ENCODE measurements at regions not wholly inside any gene's neighbourhood (a gene's known extent, or its start where the extent isn't known, plus 50 kb on each side); places are given as distances from the start of the nearest gene placed in this dataset.

- Histone ChIP-seq H3K9me3 (ENCODE audit: control insufficient read depth in 1 of 2, insufficient read depth in 1 of 2, low read depth in 1 of 2, low read length in 2 of 2) (no peaks in the 10 kb centered on the region), H3K9me2 (ENCODE audit: insufficient read depth) (no peaks in the 10 kb centered on the region), H3K4me3 (replicated peaks in 1 of 2; ENCODE audit: low read depth in 1 of 2, low read length in 2 of 2) (no peak overlapping the region), H2AFZ (ENCODE audit: low read depth, low read length, poor library complexity, severe bottlenecking) (no peak overlapping the region), H3K9ac (ENCODE audit: low read length) (no peak overlapping the region), H3K4me2 (ENCODE audit: low read length) (no peak overlapping the region), H3K36me3 (ENCODE audit: control insufficient read depth in 1 of 2, insufficient read depth in 2 of 2, low read length in 2 of 2) (no peaks in the 10 kb centered on the region), H3K27me3 (ENCODE audit: insufficient read depth, low read length) (no peaks in the 10 kb centered on the region), H4K20me1 (ENCODE audit: insufficient read depth) (no peaks in the 10 kb centered on the region), H3K79me2 (ENCODE audit: insufficient read depth, low read length) (no peaks in the 10 kb centered on the region), H3K27ac (ENCODE audit: low read depth, low read length) (no peak overlapping the region), H3K4me1 (ENCODE audit: control insufficient read depth in 1 of 2, insufficient read depth in 2 of 2, low read length in 2 of 2) (no peaks in the 10 kb centered on the region)
- no TSS peak for BruUV-seq (replicated peaks)
- ATAC-seq: no peak
- RAD21 ChIA-PET (ENCODE audit: low non-redundant PET in 1 of 2, low total read pairs in 2 of 2, uncharacterized antibody in 2 of 2, unreplicated experiment in 2 of 2): no interaction called here
- DNase-seq (ENCODE audit: low read depth, low spot score): no peak
- CTCF ChIA-PET: no interaction called here
- POLR2A ChIA-PET: no interaction called here
- intact Hi-C loops (cut with micrococcal nuclease): no loop called here
- no peak for TF ChIP-seq RAD21 (IDR thresholded peaks at IDR 0.05; ENCODE audit: low read depth)
- no peak for TF ChIP-seq ELF1 (IDR thresholded peaks at IDR 0.05; ENCODE audit: borderline replicate concordance, low read depth)
- TF ChIP-seq REST (IDR thresholded peaks at IDR 0.05; ENCODE audit: low read depth): no peak
- TF ChIP-seq TCF7L2 (IDR thresholded peaks at IDR 0.05; ENCODE audit: borderline replicate concordance, extremely low read depth, insufficient read depth, insufficient read length): no peak
- no peak for TF ChIP-seq POLR2AphosphoS5 (IDR thresholded peaks at IDR 0.05; ENCODE audit: low read depth, low read length)
Observed at GRCh38 chr4:137393044-137393443, 139.2 kb downstream of the PCDH18 start.

- CTCF ChIA-PET: no interaction called here
- BruUV-seq (replicated peaks): no TSS peak
Observed at GRCh38 chr4:137390707-137391106, 141.6 kb downstream of the PCDH18 start.

More at GRCh38 chr4:137390707-137391106, 141.6 kb downstream of the PCDH18 start:
- Histone ChIP-seq H3K9ac (ENCODE audit: low read length) (no peak overlapping the region), H3K27ac (ENCODE audit: low read depth, low read length) (no peak overlapping the region), H3K36me3 (ENCODE audit: control insufficient read depth in 1 of 2, insufficient read depth in 2 of 2, low read length in 2 of 2) (no peaks in the 10 kb centered on the region), H3K4me1 (ENCODE audit: control insufficient read depth in 1 of 2, insufficient read depth in 2 of 2, low read length in 2 of 2) (no peaks in the 10 kb centered on the region), H3K4me2 (ENCODE audit: low read length) (no peak overlapping the region), H4K20me1 (ENCODE audit: insufficient read depth) (no peaks in the 10 kb centered on the region), H3K9me3 (ENCODE audit: control insufficient read depth in 1 of 2, insufficient read depth in 1 of 2, low read depth in 1 of 2, low read length in 2 of 2) (no peaks in the 10 kb centered on the region), H3K27me3 (ENCODE audit: insufficient read depth, low read length) (no peaks in the 10 kb centered on the region), H2AFZ (ENCODE audit: low read depth, low read length, poor library complexity, severe bottlenecking) (no peak overlapping the region), H3K79me2 (ENCODE audit: insufficient read depth, low read length) (no peaks in the 10 kb centered on the region), H3K9me2 (ENCODE audit: insufficient read depth) (no peaks in the 10 kb centered on the region), H3K4me3 (replicated peaks in 1 of 2; ENCODE audit: low read depth in 1 of 2, low read length in 2 of 2) (no peak overlapping the region)
- DNase-seq (ENCODE audit: low read depth, low spot score) (no peak), ATAC-seq (no peak)
- RAD21 ChIA-PET (ENCODE audit: low non-redundant PET in 1 of 2, low total read pairs in 2 of 2, uncharacterized antibody in 2 of 2, unreplicated experiment in 2 of 2): no interaction called here
- no peak for TF ChIP-seq ZFX (IDR thresholded peaks at IDR 0.05)
- no peak for TF ChIP-seq ATF3 (IDR thresholded peaks at IDR 0.05)
- TF ChIP-seq FOSL1 (IDR thresholded peaks at IDR 0.05; ENCODE audit: low read depth): no peak
- TF ChIP-seq EZH2phosphoT487 (IDR thresholded peaks at IDR 0.05; ENCODE audit: borderline replicate concordance): no peak
- TF ChIP-seq EGR1 (IDR thresholded peaks at IDR 0.05; ENCODE audit: low read depth): no peak
- TF ChIP-seq EZH2 (IDR thresholded peaks at IDR 0.05): no peak
- no peak for TF ChIP-seq TCF7L2 (IDR thresholded peaks at IDR 0.05; ENCODE audit: borderline replicate concordance, extremely low read depth, insufficient read depth, insufficient read length)
- no peak for TF ChIP-seq CTCF (IDR thresholded peaks at IDR 0.05 in 2 of 3, conservative IDR thresholded peaks at IDR 0.05 in 1 of 3; ENCODE audit: borderline replicate concordance in 1 of 3, insufficient read depth in 1 of 3, low read depth in 2 of 3, low read length in 2 of 3)
- no peak for TF ChIP-seq CEBPB (IDR thresholded peaks at IDR 0.05; ENCODE audit: low read depth)
- no peak for TF ChIP-seq POLR2A (IDR thresholded peaks at IDR 0.05; ENCODE audit: borderline replicate concordance, extremely low read depth, insufficient read depth, insufficient read length)
- TF ChIP-seq POLR2AphosphoS5 (IDR thresholded peaks at IDR 0.05; ENCODE audit: low read depth, low read length): no peak
- TF ChIP-seq RAD21 (IDR thresholded peaks at IDR 0.05; ENCODE audit: low read depth): no peak
- no peak for TF ChIP-seq SIN3A (IDR thresholded peaks at IDR 0.05; ENCODE audit: low read depth)
- TF ChIP-seq ELF1 (IDR thresholded peaks at IDR 0.05; ENCODE audit: borderline replicate concordance, low read depth): no peak
- intact Hi-C loops (cut with micrococcal nuclease): no loop called here
- POLR2A ChIA-PET: no interaction called here

Data from HCT116 (cell line).